Heart right ventricle (tissue), 16 donors: ENCODE measurements at regions not wholly inside any gene's neighbourhood (a gene's known extent, or its start where the extent isn't known, plus 50 kb on each side); places are given as distances from the start of the nearest gene placed in this dataset.

ENCODE experiments used
- ATAC-seq, 8 donors: fragments of 200-7000 bp; cut with Tn5 transposase; one replicate each; pipeline ENCODE4 v1.9.1; 2020; ENCODE audit warnings: mild to moderate bottlenecking in 8 of 8, moderate library complexity in 8 of 8, moderate number of reproducible peaks in 1 of 8
- DNase-seq, 2 donors: peaks; one replicate each; pipeline ENCODE4 v3.0.0-alpha.2; 2020
- H3K27ac ChIP-seq, 10 donors: fragments of 200-600 bp; sonication (generic) in 2 of 10; one replicate each; pipeline versions ENCODE4 v1.5.0 to v1.8.0; 2020 to 2022; ENCODE audit warnings: mild to moderate bottlenecking in 3 of 10
- H3K27me3 ChIP-seq, 7 donors: fragments of 200-600 bp; one replicate each; pipeline ENCODE4 v1.8.0; 2021 to 2022; ENCODE audit warnings: mild to moderate bottlenecking in 2 of 7
- H3K36me3 ChIP-seq, 9 donors: fragments of 200-600 bp; sonication (generic) in 1 of 9; one replicate each; pipeline versions ENCODE4 v1.5.0 to v1.8.0; 2020 to 2022; ENCODE audit warnings: mild to moderate bottlenecking in 2 of 9
- H3K4me1 ChIP-seq, 9 donors: fragments of 200-600 bp; sonication (generic) in 1 of 9; one replicate each; pipeline versions ENCODE4 v1.5.0 to v1.8.0; 2020 to 2022; ENCODE audit warnings: mild to moderate bottlenecking in 4 of 9
- H3K4me3 ChIP-seq, 10 donors: fragments of 200-600 bp; sonication (generic) in 2 of 10; one replicate each; pipeline versions ENCODE4 v1.5.0 to v1.8.0; 2020 to 2022; ENCODE audit warnings: mild to moderate bottlenecking in 7 of 10, moderate library complexity in 2 of 10
- H3K9me3 ChIP-seq, 11 donors: fragments of 200-600 bp in 10 of 11; sonication (generic) in 2 of 11; one replicate each; pipeline versions ENCODE4 v1.5.0 to v1.8.0; 2013 to 2022; ENCODE audit warnings: mild to moderate bottlenecking in 2 of 11, control low read depth in 1 of 11, moderate library complexity in 1 of 11
- WGBS, 2 donors: extraction: QIAGEN DNeasy Blood & Tissue Kit; methylation state at CpG; one replicate each; pipeline ENCODE4 v1.1.7; 2013; ENCODE audit warnings: inconsistent platforms in 1 of 2; 5-methylcytosine and 5-hydroxymethylcytosine counted together
- intact Hi-C, 10 donors: fragments of 100-400 bp; cut with DNase I; formaldehyde crosslinking; loops; one replicate each; pipeline versions ENCODE4 v1.11.1 to v1.14.2; 2022
- TF ChIP-seq, protein P1 (sequence below), 9 donors: fragments of 200-600 bp; sonication (generic) in 2 of 9; IDR thresholded peaks; one replicate each; pipeline versions ENCODE4 v1.5.0 to v1.8.0; 2021 to 2022; ENCODE audit warnings: antibody characterized with exemption in 9 of 9, mild to moderate bottlenecking in 5 of 9, moderate library complexity in 1 of 9
- donor health status: Arrhythmogenic right ventricular cardiomyopathy.
- donor health status: ischemic (EF 13 %, LVEDD 7.1; RV severe dilation, severe dysfunction).
- donor health status: healthy with polysubstance abuse.
- donor health status: DM: no; HTN: yes; CAD: no.
- donor health status: DM: no; HTN: no; CAD: no.
- donor health status: ischemic (EF 25% LVEDD 6.9; RV normal size, moderate dysfunction).
- donor health status: ischemic (EF 25% LVEDD 5.7; RV mildly dilated, moderate dysfunction).
- donor health status: healthy.
- donor health status: DM: yes; HTN: yes; CAD: no.
- donor health status: Ischemic cardiomyopathy.
- donor health status: ischemic (EF 35%, LVEDD 5.7; RV mildly dilated, moderate dysfunction).
- donor health status: nonischemic (EF 11% LVEDD 7.7; RV severe dilation, severe dysfunction).
- donor health status: DM: yes; HTN: yes; CAD: no.
- donor health status: PGD.
- donor health status: ischemic (EF 29% LVEDD 5.4; RV normal size, mild dysfunction).
- donor health status: nonischemic (EF 23%, LVEDD 6.1; RV moderate dilation, normal function).

DNA sequence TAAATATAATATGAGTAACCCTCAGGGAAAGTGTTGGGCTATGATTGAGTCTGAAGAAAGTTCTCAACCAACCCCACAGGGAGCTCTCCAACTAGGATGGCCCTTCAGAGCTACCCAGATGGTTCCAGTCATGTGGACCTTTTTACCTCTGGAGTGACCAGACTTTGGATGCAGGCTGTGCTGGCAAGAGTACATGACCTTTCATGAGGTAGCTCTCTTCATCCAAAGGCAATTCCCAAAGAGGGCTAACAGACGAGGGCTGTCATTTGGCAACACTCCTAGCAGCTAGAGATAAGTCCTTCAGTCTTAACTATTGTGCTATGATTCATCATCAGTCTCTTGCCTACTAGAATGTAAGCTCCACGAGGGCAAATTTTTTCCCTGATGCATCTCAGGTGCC is 75.4 kb downstream of the DUSP6 start:
- WGBS, 2 donors = 37 to 44% methylated on average over 2 of the region's 2 CpGs
- DNase-seq = peak in 1 of 2 donors; percentile 9
- peaks cover 0 to 3% (median 0%) of the 10 kb centered on the region in 11 donors for H3K9me3 ChIP-seq
- peak in 6 of 8 donors; percentile 22 to 89 (median 48) for ATAC-seq
- no peak overlapping the region for H3K27ac ChIP-seq
- no peaks in the 10 kb centered on the region for H3K36me3 ChIP-seq
- TF ChIP-seq, protein P1, sequence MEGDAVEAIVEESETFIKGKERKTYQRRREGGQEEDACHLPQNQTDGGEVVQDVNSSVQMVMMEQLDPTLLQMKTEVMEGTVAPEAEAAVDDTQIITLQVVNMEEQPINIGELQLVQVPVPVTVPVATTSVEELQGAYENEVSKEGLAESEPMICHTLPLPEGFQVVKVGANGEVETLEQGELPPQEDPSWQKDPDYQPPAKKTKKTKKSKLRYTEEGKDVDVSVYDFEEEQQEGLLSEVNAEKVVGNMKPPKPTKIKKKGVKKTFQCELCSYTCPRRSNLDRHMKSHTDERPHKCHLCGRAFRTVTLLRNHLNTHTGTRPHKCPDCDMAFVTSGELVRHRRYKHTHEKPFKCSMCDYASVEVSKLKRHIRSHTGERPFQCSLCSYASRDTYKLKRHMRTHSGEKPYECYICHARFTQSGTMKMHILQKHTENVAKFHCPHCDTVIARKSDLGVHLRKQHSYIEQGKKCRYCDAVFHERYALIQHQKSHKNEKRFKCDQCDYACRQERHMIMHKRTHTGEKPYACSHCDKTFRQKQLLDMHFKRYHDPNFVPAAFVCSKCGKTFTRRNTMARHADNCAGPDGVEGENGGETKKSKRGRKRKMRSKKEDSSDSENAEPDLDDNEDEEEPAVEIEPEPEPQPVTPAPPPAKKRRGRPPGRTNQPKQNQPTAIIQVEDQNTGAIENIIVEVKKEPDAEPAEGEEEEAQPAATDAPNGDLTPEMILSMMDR (IDR thresholded peaks at IDR 0.05) = no peak
- intact Hi-C loops = loop anchor here in 2 of 10 donors (5.0 to 10.0 kb wide), 2 partner anchors 58 to 60 kb away; no protein-coding TSS in a partner anchor
- H3K4me1 ChIP-seq = peaks cover 0 to 28% (median 11%) of the 10 kb centered on the region in 9 donors
- H3K4me3 ChIP-seq = no peak overlapping the region
- no peaks in the 10 kb centered on the region for H3K27me3 ChIP-seq

DNA sequence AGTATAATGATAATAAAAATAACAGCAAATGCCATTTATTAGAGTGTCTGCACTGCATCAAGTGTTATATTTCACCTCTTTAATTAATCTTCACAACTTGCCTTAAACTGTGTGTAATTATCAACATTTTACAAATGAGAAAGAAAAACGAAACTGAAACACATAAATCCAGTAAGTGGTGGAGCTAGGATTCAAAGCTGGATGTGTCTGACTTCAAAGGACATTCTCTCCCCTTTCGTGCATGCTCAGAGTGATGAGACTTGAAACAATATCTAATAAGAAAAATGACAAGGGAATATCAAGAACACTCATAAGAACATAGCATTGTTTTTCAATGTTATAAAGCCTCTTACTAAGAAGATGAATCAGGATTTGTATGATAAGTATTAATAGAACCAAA is 78.8 kb downstream of the DUSP6 start:
- peaks cover 0 to 6% (median 0%) of the 10 kb centered on the region in 11 donors for H3K9me3 ChIP-seq
- no peak for DNase-seq
- no peak overlapping the region for H3K4me3 ChIP-seq
- H3K36me3 ChIP-seq = no peaks in the 10 kb centered on the region
- peaks cover 0 to 3% (median 0%) of the 10 kb centered on the region in 9 donors for H3K4me1 ChIP-seq
- intact Hi-C loops = loop anchor here in 1 of 10 donors (10.0 kb wide), 1 partner anchor 61 kb away; no protein-coding TSS in a partner anchor
- TF ChIP-seq, protein P1 (IDR thresholded peaks at IDR 0.05) = no peak
- no peak overlapping the region for H3K27ac ChIP-seq
- 61 to 86% methylated on average over 2 of the region's 2 CpGs for WGBS, 2 donors
- ATAC-seq = no peak
- no peaks in the 10 kb centered on the region for H3K27me3 ChIP-seq

DNA sequence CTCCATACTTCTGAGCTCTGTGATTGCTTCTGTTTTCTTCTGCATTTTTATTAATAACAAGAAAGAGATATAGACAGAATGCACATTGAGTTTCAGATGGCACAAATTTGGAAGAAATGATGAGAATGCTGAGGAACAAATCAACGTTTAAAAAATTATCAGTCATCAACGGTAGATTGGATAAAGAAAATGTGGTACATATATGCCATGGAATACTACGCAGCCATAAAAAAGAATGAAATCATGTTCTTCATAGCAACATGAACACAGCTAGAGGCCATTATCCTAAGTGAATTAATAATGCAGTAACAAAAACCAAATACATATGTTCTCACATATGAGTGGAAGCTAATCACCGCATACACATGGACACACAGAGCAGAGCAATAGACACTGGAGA is 81.8 kb downstream of the DUSP6 start:
- DNase-seq (no peak), ATAC-seq (no peak)
- intact Hi-C loops = loop anchor here in 1 of 10 donors (10.0 kb wide), 1 partner anchor 64 kb away; no protein-coding TSS in a partner anchor
- H3K36me3 ChIP-seq = no peaks in the 10 kb centered on the region
- H3K27me3 ChIP-seq = no peaks in the 10 kb centered on the region
- no peak overlapping the region for H3K27ac ChIP-seq
- WGBS, 2 donors = 96 to 97% methylated on average over 4 of the region's 4 CpGs
- TF ChIP-seq, protein P1 (IDR thresholded peaks at IDR 0.05) = no peak
- peaks cover 0 to 14% (median 0%) of the 10 kb centered on the region in 9 donors for H3K4me1 ChIP-seq
- H3K9me3 ChIP-seq = peaks cover 0 to 6% (median 0%) of the 10 kb centered on the region in 11 donors
- no peak overlapping the region for H3K4me3 ChIP-seq

DNA sequence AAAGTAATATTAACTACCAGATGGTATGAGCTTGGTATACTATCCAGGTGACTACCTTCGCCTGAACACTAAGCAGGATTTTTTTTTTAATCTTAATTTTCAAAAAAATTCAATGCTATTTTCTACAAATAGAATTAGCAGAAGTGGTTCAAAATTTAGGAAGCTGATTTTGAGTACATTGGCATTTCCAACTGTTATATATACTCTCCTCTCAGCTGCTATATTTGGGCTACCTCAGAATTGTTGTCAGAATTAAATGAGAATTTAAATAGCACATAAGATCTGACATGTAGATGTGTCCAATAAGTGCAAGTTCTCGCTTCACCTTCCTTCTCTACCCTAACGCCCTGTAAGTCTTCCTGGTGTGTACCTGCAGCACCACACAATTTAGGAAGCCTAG is 83.1 kb downstream of the DUSP6 start:
- intact Hi-C loops = no loop called here
- TF ChIP-seq, protein P1 (IDR thresholded peaks at IDR 0.05) = no peak
- H3K4me3 ChIP-seq = no peak overlapping the region
- no peak overlapping the region for H3K27ac ChIP-seq
- H3K4me1 ChIP-seq = peaks cover 0 to 20% (median 0%) of the 10 kb centered on the region in 9 donors
- 92 to 94% methylated on average over 3 of the region's 3 CpGs for WGBS, 2 donors
- ATAC-seq (no peak), DNase-seq (no peak)
- no peaks in the 10 kb centered on the region for H3K36me3 ChIP-seq
- no peaks in the 10 kb centered on the region for H3K27me3 ChIP-seq
- H3K9me3 ChIP-seq = peaks cover 0 to 6% (median 0%) of the 10 kb centered on the region in 11 donors
